GM23338 (cell line): ENCODE measurements at regions not wholly inside any gene's neighbourhood (a gene's known extent, or its start where the extent isn't known, plus 50 kb on each side); places are given as distances from the start of the nearest gene placed in this dataset.

Source experiments
- ATAC-seq: fragments of 200-7000 bp; cut with Tn5 transposase; 3 replicates; pipeline ENCODE4 v1.9.1; 2020
- DNase-seq: peaks from one replicate; pipeline ENCODE4 v3.0.0-alpha.2; 2015; ENCODE audit warnings: low spot score
- H2AFZ ChIP-seq: fragments of 200-600 bp; sonication (generic); 2 replicates; pipeline ENCODE4 v1.8.0; 2016; ENCODE audit warnings: antibody characterized with exemption, mild to moderate bottlenecking, moderate library complexity
- H3F3A ChIP-seq: fragments of 200-600 bp; sonication (generic); replicated peaks from 2 replicates; pipeline ENCODE4 v1.8.0; 2017; ENCODE audit warnings: antibody characterized with exemption, mixed run types, low read depth
- H3K27ac ChIP-seq: fragments of 200-600 bp; sonication (generic); 2 replicates; pipeline ENCODE4 v1.6.1; 2016; ENCODE audit warnings: low read depth
- H3K27me3 ChIP-seq: fragments of 200-600 bp; sonication (generic); 2 replicates; pipeline ENCODE4 v1.8.0; 2016; ENCODE audit warnings: mild to moderate bottlenecking, mixed run types, moderate library complexity; ENCODE audit not compliant: insufficient read depth
- H3K36me3 ChIP-seq: fragments of 200-600 bp; sonication (generic); 2 replicates; pipeline ENCODE4 v1.8.0; 2016; ENCODE audit warnings: mild to moderate bottlenecking; ENCODE audit not compliant: insufficient read depth
- H3K4me1 ChIP-seq: fragments of 200-600 bp; sonication (generic); 2 replicates; pipeline ENCODE4 v1.8.0; 2016; ENCODE audit warnings: mild to moderate bottlenecking, moderate library complexity; ENCODE audit not compliant: insufficient read depth
- H3K4me2 ChIP-seq: fragments of 200-600 bp; sonication (generic); 2 replicates; pipeline ENCODE4 v1.7.1; 2017; ENCODE audit warnings: mixed run types
- H3K4me3 ChIP-seq: fragments of 200-600 bp; sonication (generic); 2 replicates; pipeline ENCODE4 v1.6.1; 2016; ENCODE audit warnings: mixed run types
- H3K79me2 ChIP-seq: fragments of 200-600 bp; sonication (generic); replicated peaks from 2 replicates; pipeline ENCODE4 v1.8.0; 2017; ENCODE audit warnings: mild to moderate bottlenecking; ENCODE audit not compliant: insufficient read depth
- H3K9me2 ChIP-seq: fragments of 200-600 bp; sonication (generic); 2 replicates; pipeline ENCODE4 v1.8.0; 2017; ENCODE audit not compliant: insufficient read depth
- H4K20me1 ChIP-seq: fragments of 200-600 bp; sonication (generic); replicated peaks from 2 replicates; pipeline ENCODE4 v1.8.0; 2017; ENCODE audit warnings: mild to moderate bottlenecking; ENCODE audit not compliant: insufficient read depth
- H3K27ac Mint-ChIP-seq: 2 replicates; pipeline ENCODE4 v1.8.0; 2020; ENCODE audit warnings: inconsistent platforms, mild to moderate bottlenecking, moderate library complexity, mixed read lengths
- H3K27me3 Mint-ChIP-seq: 3 replicates; pipeline ENCODE4 v1.8.0; 2022; ENCODE audit warnings: low read depth, mild to moderate bottlenecking, moderate library complexity, mixed read lengths, inconsistent platforms; ENCODE audit not compliant: insufficient read depth, poor library complexity
- H3K36me3 Mint-ChIP-seq: 3 replicates; pipeline ENCODE4 v1.8.0; 2021; ENCODE audit warnings: low read depth, mild to moderate bottlenecking, inconsistent platforms, moderate library complexity, mixed read lengths
- H3K4me1 Mint-ChIP-seq: 3 replicates; pipeline ENCODE4 v1.8.0; 2020; ENCODE audit warnings: mild to moderate bottlenecking, inconsistent platforms, mixed read lengths
- H3K4me3 Mint-ChIP-seq: 3 replicates; pipeline ENCODE4 v1.8.0; 2021; ENCODE audit warnings: moderate library complexity, mild to moderate bottlenecking, inconsistent platforms, mixed read lengths
- H3K9me3 Mint-ChIP-seq: 3 replicates; pipeline ENCODE4 v1.8.0; 2020; ENCODE audit warnings: moderate library complexity, mild to moderate bottlenecking, inconsistent platforms, mixed read lengths
- EZH2 ChIP-seq: fragments of 200-600 bp; sonication (generic); IDR thresholded peaks from one replicate; pipeline ENCODE4 v1.8.0; 2017; ENCODE audit warnings: antibody characterized with exemption, mild to moderate bottlenecking, low read depth; ENCODE audit not compliant: unreplicated experiment
- JUNB ChIP-seq: IDR thresholded peaks from one replicate; pipeline ENCODE4 v1.6.1; 2016; ENCODE audit warnings: antibody characterized with exemption; ENCODE audit not compliant: unreplicated experiment
- NANOG ChIP-seq: IDR thresholded peaks from 2 replicates; pipeline ENCODE4 v1.6.1; 2016; ENCODE audit warnings: antibody characterized with exemption, borderline replicate concordance
- POLR2AphosphoS5 ChIP-seq: IDR thresholded peaks from 2 replicates; pipeline ENCODE4 v1.6.1; 2016; ENCODE audit warnings: antibody characterized with exemption, low read depth
- STAT1 ChIP-seq: IDR thresholded peaks from one replicate; pipeline ENCODE4 v1.6.1; 2016; ENCODE audit warnings: antibody characterized with exemption; ENCODE audit not compliant: unreplicated experiment
- ZNF331 ChIP-seq: fragments of 250-450 bp; sonication (Bioruptor Pico); IDR thresholded peaks from 2 replicates; pipeline ENCODE4 v1.5.0; 2020; ENCODE audit warnings: low read depth, mild to moderate bottlenecking, moderate library complexity
- TF ChIP-seq, protein P1 (sequence below), 2 experiments: fragments of 200-600 bp in 1 of 2; sonication (generic) in 1 of 2; conservative IDR thresholded peaks; 2 replicates each; pipeline versions ENCODE4 v1.5.1 to v1.6.1; 2016 to 2017; ENCODE audit warnings: antibody characterized with exemption in 2 of 2, low read depth in 2 of 2, mild to moderate bottlenecking in 2 of 2, moderate library complexity in 1 of 2
- TF ChIP-seq, protein P2 (sequence below): IDR thresholded peaks from one replicate; pipeline ENCODE4 v1.6.1; 2018; ENCODE audit warnings: antibody characterized with exemption; ENCODE audit not compliant: unreplicated experiment
- TF ChIP-seq, protein P3 (sequence below): fragments of 250-450 bp; sonication (Bioruptor Pico); IDR thresholded peaks from 2 replicates; pipeline ENCODE4 v1.5.0; 2020; ENCODE audit warnings: mild to moderate bottlenecking, moderate library complexity
- TF ChIP-seq, protein P4 (sequence below): IDR thresholded peaks from 2 replicates; pipeline ENCODE4 v1.6.1; 2016; ENCODE audit warnings: antibody characterized with exemption

DNA sequence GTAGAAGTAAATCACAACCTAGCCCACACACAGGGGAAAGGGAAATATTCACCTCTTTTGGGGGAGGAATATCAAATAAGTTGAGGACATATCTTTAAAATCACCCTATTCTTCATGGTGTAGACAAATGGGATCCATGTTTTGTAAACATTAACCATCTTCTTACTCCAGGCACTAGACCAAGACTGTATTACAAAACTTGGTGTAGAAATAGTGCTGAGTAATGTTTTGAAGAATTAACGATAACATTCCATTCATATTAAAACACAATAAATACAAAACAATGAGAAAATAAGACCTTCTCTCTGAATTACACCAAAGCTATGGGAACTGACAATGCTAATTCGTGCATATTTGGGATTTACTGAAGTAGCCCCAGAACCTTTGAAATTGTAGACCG lies 633.6 kb downstream of the BCL11B start:
- H3K36me3 Mint-ChIP-seq, result no peaks in the 10 kb centered on the region; the same call in 2 of the 3 replicates
- no peaks in the 10 kb centered on the region for H3K27me3 Mint-ChIP-seq
- H3K27me3 ChIP-seq, result no peaks in the 10 kb centered on the region
- H4K20me1 ChIP-seq, result no peaks in the 10 kb centered on the region
- no peak for DNase-seq
- no peak for TF ChIP-seq EZH2
- TF ChIP-seq ZNF331 (CRISPR knock-in tag), result no peak
- H3K9me3 Mint-ChIP-seq, result peaks cover 8% of the 10 kb centered on the region; the same call in 2 of the 3 replicates
- H3K79me2 ChIP-seq, result no peaks in the 10 kb centered on the region
- H3K4me3 Mint-ChIP-seq, result no peak overlapping the region
- peaks cover 5% of the 10 kb centered on the region; the same call in 1 of the 2 replicates for H3K9me2 ChIP-seq
- H3K4me1 Mint-ChIP-seq, result no peaks in the 10 kb centered on the region
- ATAC-seq, result no peak
- H3K27ac Mint-ChIP-seq, result no peak overlapping the region
- no peak overlapping the region for H3K27ac ChIP-seq
- no peak overlapping the region for H3K4me3 ChIP-seq
- H3K36me3 ChIP-seq, result no peaks in the 10 kb centered on the region
- no peaks in the 10 kb centered on the region for H3F3A ChIP-seq
- H3K4me2 ChIP-seq, result no peak overlapping the region
- H2AFZ ChIP-seq, result no peak overlapping the region
- no peaks in the 10 kb centered on the region for H3K4me1 ChIP-seq

DNA sequence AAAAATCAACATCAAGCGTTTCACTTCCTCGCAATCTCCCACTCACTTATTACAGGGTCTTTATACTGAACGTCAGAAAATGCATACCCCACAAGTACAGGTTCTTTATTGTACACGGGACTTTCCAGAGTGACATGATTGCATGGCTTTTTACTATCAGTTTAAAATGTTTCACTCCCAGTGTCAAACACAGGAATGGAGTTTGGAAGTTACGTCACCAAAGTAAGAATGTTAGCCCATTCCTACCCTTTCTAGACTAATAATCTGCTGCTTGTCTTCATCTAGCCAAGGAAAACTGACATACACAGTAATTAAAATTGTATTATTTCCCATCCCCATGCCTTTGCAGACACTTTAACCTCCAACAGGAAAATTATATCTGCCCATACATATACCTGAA lies 624.2 kb downstream of the BCL11B start:
- H3K4me1 Mint-ChIP-seq, result peaks cover 13% of the 10 kb centered on the region; the same call in 2 of the 3 replicates
- no peaks in the 10 kb centered on the region for H3K36me3 Mint-ChIP-seq
- Histone ChIP-seq H3K4me2 (no peak overlapping the region), H3K36me3 (no peaks in the 10 kb centered on the region), H3K27me3 (no peaks in the 10 kb centered on the region), H3K4me3 (no peak overlapping the region), H3K27ac (no peak overlapping the region), H4K20me1 (no peaks in the 10 kb centered on the region), H2AFZ (no peak overlapping the region), H3K4me1 (peaks cover 14% of the 10 kb centered on the region; the same call in 1 of the 2 replicates), H3F3A (no peaks in the 10 kb centered on the region), H3K79me2 (no peaks in the 10 kb centered on the region), H3K9me2 (no peaks in the 10 kb centered on the region)
- DNase-seq, result no peak
- H3K27me3 Mint-ChIP-seq, result peaks cover 4% of the 10 kb centered on the region
- no peak for ATAC-seq
- no peaks in the 10 kb centered on the region for H3K9me3 Mint-ChIP-seq
- H3K27ac Mint-ChIP-seq, result no peak overlapping the region
- H3K4me3 Mint-ChIP-seq, result no peak overlapping the region
- TF ChIP-seq, protein P1, sequence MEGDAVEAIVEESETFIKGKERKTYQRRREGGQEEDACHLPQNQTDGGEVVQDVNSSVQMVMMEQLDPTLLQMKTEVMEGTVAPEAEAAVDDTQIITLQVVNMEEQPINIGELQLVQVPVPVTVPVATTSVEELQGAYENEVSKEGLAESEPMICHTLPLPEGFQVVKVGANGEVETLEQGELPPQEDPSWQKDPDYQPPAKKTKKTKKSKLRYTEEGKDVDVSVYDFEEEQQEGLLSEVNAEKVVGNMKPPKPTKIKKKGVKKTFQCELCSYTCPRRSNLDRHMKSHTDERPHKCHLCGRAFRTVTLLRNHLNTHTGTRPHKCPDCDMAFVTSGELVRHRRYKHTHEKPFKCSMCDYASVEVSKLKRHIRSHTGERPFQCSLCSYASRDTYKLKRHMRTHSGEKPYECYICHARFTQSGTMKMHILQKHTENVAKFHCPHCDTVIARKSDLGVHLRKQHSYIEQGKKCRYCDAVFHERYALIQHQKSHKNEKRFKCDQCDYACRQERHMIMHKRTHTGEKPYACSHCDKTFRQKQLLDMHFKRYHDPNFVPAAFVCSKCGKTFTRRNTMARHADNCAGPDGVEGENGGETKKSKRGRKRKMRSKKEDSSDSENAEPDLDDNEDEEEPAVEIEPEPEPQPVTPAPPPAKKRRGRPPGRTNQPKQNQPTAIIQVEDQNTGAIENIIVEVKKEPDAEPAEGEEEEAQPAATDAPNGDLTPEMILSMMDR (conservative IDR thresholded peaks at IDR 0.05; ENCODE audit: low read depth in 2 of 2), result no peak
- TF ChIP-seq, protein P2, sequence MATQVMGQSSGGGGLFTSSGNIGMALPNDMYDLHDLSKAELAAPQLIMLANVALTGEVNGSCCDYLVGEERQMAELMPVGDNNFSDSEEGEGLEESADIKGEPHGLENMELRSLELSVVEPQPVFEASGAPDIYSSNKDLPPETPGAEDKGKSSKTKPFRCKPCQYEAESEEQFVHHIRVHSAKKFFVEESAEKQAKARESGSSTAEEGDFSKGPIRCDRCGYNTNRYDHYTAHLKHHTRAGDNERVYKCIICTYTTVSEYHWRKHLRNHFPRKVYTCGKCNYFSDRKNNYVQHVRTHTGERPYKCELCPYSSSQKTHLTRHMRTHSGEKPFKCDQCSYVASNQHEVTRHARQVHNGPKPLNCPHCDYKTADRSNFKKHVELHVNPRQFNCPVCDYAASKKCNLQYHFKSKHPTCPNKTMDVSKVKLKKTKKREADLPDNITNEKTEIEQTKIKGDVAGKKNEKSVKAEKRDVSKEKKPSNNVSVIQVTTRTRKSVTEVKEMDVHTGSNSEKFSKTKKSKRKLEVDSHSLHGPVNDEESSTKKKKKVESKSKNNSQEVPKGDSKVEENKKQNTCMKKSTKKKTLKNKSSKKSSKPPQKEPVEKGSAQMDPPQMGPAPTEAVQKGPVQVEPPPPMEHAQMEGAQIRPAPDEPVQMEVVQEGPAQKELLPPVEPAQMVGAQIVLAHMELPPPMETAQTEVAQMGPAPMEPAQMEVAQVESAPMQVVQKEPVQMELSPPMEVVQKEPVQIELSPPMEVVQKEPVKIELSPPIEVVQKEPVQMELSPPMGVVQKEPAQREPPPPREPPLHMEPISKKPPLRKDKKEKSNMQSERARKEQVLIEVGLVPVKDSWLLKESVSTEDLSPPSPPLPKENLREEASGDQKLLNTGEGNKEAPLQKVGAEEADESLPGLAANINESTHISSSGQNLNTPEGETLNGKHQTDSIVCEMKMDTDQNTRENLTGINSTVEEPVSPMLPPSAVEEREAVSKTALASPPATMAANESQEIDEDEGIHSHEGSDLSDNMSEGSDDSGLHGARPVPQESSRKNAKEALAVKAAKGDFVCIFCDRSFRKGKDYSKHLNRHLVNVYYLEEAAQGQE, result no peak
- TF ChIP-seq NANOG (no peak), STAT1 (no peak), JUNB (no peak), EZH2 (no peak), POLR2AphosphoS5 (no peak)
- TF ChIP-seq, protein P3, sequence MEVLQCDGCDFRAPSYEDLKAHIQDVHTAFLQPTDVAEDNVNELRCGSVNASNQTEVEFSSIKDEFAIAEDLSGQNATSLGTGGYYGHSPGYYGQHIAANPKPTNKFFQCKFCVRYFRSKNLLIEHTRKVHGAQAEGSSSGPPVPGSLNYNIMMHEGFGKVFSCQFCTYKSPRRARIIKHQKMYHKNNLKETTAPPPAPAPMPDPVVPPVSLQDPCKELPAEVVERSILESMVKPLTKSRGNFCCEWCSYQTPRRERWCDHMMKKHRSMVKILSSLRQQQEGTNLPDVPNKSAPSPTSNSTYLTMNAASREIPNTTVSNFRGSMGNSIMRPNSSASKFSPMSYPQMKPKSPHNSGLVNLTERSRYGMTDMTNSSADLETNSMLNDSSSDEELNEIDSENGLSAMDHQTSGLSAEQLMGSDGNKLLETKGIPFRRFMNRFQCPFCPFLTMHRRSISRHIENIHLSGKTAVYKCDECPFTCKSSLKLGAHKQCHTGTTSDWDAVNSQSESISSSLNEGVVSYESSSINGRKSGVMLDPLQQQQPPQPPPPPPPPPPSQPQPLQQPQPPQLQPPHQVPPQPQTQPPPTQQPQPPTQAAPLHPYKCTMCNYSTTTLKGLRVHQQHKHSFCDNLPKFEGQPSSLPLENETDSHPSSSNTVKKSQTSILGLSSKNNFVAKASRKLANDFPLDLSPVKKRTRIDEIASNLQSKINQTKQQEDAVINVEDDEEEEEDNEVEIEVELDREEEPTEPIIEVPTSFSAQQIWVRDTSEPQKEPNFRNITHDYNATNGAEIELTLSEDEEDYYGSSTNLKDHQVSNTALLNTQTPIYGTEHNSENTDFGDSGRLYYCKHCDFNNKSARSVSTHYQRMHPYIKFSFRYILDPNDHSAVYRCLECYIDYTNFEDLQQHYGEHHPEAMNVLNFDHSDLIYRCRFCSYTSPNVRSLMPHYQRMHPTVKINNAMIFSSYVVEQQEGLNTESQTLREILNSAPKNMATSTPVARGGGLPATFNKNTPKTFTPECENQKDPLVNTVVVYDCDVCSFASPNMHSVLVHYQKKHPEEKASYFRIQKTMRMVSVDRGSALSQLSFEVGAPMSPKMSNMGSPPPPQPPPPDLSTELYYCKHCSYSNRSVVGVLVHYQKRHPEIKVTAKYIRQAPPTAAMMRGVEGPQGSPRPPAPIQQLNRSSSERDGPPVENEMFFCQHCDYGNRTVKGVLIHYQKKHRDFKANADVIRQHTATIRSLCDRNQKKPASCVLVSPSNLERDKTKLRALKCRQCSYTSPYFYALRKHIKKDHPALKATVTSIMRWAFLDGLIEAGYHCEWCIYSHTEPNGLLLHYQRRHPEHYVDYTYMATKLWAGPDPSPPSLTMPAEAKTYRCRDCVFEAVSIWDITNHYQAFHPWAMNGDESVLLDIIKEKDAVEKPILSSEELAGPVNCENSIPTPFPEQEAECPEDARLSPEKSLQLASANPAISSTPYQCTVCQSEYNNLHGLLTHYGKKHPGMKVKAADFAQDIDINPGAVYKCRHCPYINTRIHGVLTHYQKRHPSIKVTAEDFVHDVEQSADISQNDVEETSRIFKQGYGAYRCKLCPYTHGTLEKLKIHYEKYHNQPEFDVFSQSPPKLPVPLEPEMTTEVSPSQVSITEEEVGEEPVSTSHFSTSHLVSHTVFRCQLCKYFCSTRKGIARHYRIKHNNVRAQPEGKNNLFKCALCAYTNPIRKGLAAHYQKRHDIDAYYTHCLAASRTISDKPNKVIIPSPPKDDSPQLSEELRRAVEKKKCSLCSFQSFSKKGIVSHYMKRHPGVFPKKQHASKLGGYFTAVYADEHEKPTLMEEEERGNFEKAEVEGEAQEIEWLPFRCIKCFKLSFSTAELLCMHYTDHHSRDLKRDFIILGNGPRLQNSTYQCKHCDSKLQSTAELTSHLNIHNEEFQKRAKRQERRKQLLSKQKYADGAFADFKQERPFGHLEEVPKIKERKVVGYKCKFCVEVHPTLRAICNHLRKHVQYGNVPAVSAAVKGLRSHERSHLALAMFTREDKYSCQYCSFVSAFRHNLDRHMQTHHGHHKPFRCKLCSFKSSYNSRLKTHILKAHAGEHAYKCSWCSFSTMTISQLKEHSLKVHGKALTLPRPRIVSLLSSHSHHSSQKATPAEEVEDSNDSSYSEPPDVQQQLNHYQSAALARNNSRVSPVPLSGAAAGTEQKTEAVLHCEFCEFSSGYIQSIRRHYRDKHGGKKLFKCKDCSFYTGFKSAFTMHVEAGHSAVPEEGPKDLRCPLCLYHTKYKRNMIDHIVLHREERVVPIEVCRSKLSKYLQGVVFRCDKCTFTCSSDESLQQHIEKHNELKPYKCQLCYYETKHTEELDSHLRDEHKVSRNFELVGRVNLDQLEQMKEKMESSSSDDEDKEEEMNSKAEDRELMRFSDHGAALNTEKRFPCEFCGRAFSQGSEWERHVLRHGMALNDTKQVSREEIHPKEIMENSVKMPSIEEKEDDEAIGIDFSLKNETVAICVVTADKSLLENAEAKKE (CRISPR knock-in tag), result no peak
- TF ChIP-seq, protein P4, sequence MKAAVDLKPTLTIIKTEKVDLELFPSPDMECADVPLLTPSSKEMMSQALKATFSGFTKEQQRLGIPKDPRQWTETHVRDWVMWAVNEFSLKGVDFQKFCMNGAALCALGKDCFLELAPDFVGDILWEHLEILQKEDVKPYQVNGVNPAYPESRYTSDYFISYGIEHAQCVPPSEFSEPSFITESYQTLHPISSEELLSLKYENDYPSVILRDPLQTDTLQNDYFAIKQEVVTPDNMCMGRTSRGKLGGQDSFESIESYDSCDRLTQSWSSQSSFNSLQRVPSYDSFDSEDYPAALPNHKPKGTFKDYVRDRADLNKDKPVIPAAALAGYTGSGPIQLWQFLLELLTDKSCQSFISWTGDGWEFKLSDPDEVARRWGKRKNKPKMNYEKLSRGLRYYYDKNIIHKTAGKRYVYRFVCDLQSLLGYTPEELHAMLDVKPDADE, result no peak
